H9 (cell line): ENCODE measurements at regions not wholly inside any gene's neighbourhood (a gene's known extent, or its start where the extent isn't known, plus 50 kb on each side); places are given as distances from the start of the nearest gene placed in this dataset.

Experiments
- DNase-seq: peaks from one replicate; pipeline ENCODE4 v3.0.0-alpha.2; 2017
- H2AFZ ChIP-seq: one replicate; pipeline ENCODE4 v1.6.1; 2013; ENCODE audit warnings: mild to moderate bottlenecking, low read length, control low read depth, moderate library complexity
- H2AK5ac ChIP-seq: 2 replicates; pipeline ENCODE4 v1.6.1; 2013; ENCODE audit warnings: low read length, control low read depth, mixed read lengths; ENCODE audit not compliant: insufficient read length
- H2BK120ac ChIP-seq: one replicate; pipeline ENCODE4 v1.6.1; 2013; ENCODE audit warnings: low read depth, mild to moderate bottlenecking, low read length, control low read depth, inconsistent platforms; ENCODE audit not compliant: poor library complexity, severe bottlenecking
- H2BK12ac ChIP-seq: 2 replicates; pipeline ENCODE4 v1.6.1; 2013; ENCODE audit warnings: low read length, control low read depth, mixed read lengths, low read depth; ENCODE audit not compliant: insufficient read length
- H2BK15ac ChIP-seq: 2 replicates; pipeline ENCODE4 v1.6.1; 2013; ENCODE audit warnings: low read depth, low read length, control low read depth
- H2BK20ac ChIP-seq: one replicate; pipeline ENCODE4 v1.6.1; 2013; ENCODE audit warnings: low read depth, mild to moderate bottlenecking, low read length, control low read depth, inconsistent platforms; ENCODE audit not compliant: poor library complexity, severe bottlenecking
- H2BK5ac ChIP-seq: 2 replicates; pipeline ENCODE4 v1.6.1; 2013; ENCODE audit warnings: low read length, control low read depth, mixed read lengths; ENCODE audit not compliant: insufficient read length
- H3K14ac ChIP-seq: 2 replicates; pipeline ENCODE4 v1.6.1; 2013; ENCODE audit warnings: low read length, control low read depth; ENCODE audit not compliant: insufficient read depth
- H3K18ac ChIP-seq: 2 replicates; pipeline ENCODE4 v1.6.1; 2013; ENCODE audit warnings: low read depth, mild to moderate bottlenecking, mixed read lengths, low read length, control low read depth; ENCODE audit not compliant: insufficient read length
- H3K23ac ChIP-seq: 2 replicates; pipeline ENCODE4 v1.6.1; 2013; ENCODE audit warnings: low read length, control low read depth, mixed read lengths, low read depth; ENCODE audit not compliant: insufficient read length
- H3K23me2 ChIP-seq: 2 replicates; pipeline ENCODE4 v1.6.1; 2013; ENCODE audit warnings: low read depth, mild to moderate bottlenecking, mixed read lengths, low read length, control low read depth; ENCODE audit not compliant: insufficient read length, poor library complexity, severe bottlenecking
- H3K27ac ChIP-seq: 2 replicates; pipeline ENCODE4 v1.5.1; 2013; ENCODE audit warnings: low read length, control low read depth, mixed read lengths, low read depth; ENCODE audit not compliant: insufficient read length
- H3K27me3 ChIP-seq: 2 replicates; pipeline ENCODE4 v1.6.1; 2013; ENCODE audit warnings: low read length, control low read depth, inconsistent platforms; ENCODE audit not compliant: insufficient read depth
- H3K4ac ChIP-seq: 2 replicates; pipeline ENCODE4 v1.6.1; 2013; ENCODE audit warnings: low read depth, mild to moderate bottlenecking, control low read depth, inconsistent platforms, low read length, moderate library complexity
- H3K4me1 ChIP-seq: 2 replicates; pipeline ENCODE4 v1.6.1; 2013; ENCODE audit warnings: low read length, control low read depth, inconsistent platforms; ENCODE audit not compliant: insufficient read depth
- H3K4me2 ChIP-seq: 2 replicates; pipeline ENCODE4 v1.6.1; 2013; ENCODE audit warnings: low read length, control low read depth, mixed read lengths; ENCODE audit not compliant: insufficient read length, insufficient read depth
- H3K56ac ChIP-seq: 2 replicates; pipeline ENCODE4 v1.6.1; 2013; ENCODE audit warnings: low read depth, mild to moderate bottlenecking, mixed read lengths, low read length, control low read depth; ENCODE audit not compliant: insufficient read length
- H3K79me1 ChIP-seq: 2 replicates; pipeline ENCODE4 v1.6.1; 2013; ENCODE audit warnings: low read depth, mild to moderate bottlenecking, moderate library complexity, low read length, control low read depth, inconsistent platforms; ENCODE audit not compliant: insufficient read depth, poor library complexity, severe bottlenecking
- H3K79me2 ChIP-seq: 2 replicates; pipeline ENCODE4 v1.6.1; 2013; ENCODE audit warnings: low read length, control low read depth, inconsistent platforms; ENCODE audit not compliant: insufficient read depth
- H3K9ac ChIP-seq: 2 replicates; pipeline ENCODE4 v1.6.1; 2013; ENCODE audit warnings: low read length, control low read depth, mixed read lengths; ENCODE audit not compliant: insufficient read length; ENCODE audit errors: extremely low read depth
- H3K9me3 ChIP-seq: one replicate; pipeline ENCODE4 v1.6.1; 2013; ENCODE audit warnings: low read depth, low read length, inconsistent platforms; ENCODE audit not compliant: control insufficient read depth
- H3T11ph ChIP-seq: one replicate; pipeline ENCODE4 v1.6.1; 2013; ENCODE audit warnings: mild to moderate bottlenecking, low read length, control low read depth, inconsistent platforms
- H4K20me1 ChIP-seq: one replicate; pipeline ENCODE4 v1.6.1; 2013; ENCODE audit not compliant: control insufficient read depth, insufficient read length, insufficient read depth
- H4K5ac ChIP-seq: 2 replicates; pipeline ENCODE4 v1.6.1; 2013; ENCODE audit warnings: low read depth, mild to moderate bottlenecking, mixed read lengths, low read length, control low read depth; ENCODE audit not compliant: insufficient read length
- H4K8ac ChIP-seq: replicated peaks from 2 replicates; pipeline ENCODE4 v1.6.1; 2013; ENCODE audit warnings: low read length, control low read depth, mixed read lengths, low read depth; ENCODE audit not compliant: insufficient read length
- H4K91ac ChIP-seq: 2 replicates; pipeline ENCODE4 v1.6.1; 2013; ENCODE audit warnings: low read depth, mild to moderate bottlenecking, moderate library complexity, mixed read lengths, low read length, control low read depth; ENCODE audit not compliant: insufficient read length
- H3K27ac Mint-ChIP-seq, 3 experiments: 2 replicates in 2 of 3; 3 replicates in 1 of 3; pipeline ENCODE4 v1.8.0; 2020 to 2021; ENCODE audit warnings: mixed read lengths in 3 of 3, mild to moderate bottlenecking in 1 of 3, moderate library complexity in 1 of 3
- H3K27me3 Mint-ChIP-seq: 2 replicates; pipeline ENCODE4 v1.8.0; 2021; ENCODE audit warnings: low read depth, mild to moderate bottlenecking, moderate library complexity, mixed read lengths
- H3K36me3 Mint-ChIP-seq, 3 experiments: 2 replicates in 2 of 3; 3 replicates in 1 of 3; pipeline ENCODE4 v1.8.0; 2020 to 2021; ENCODE audit warnings: low read depth in 3 of 3, mixed read lengths in 3 of 3; ENCODE audit not compliant: insufficient read depth in 1 of 3
- H3K4me1 Mint-ChIP-seq, 2 experiments: 2 replicates each; pipeline ENCODE4 v1.8.0; 2020; ENCODE audit warnings: mixed read lengths in 2 of 2
- H3K4me3 Mint-ChIP-seq, 2 experiments: 2 replicates in 1 of 2; 3 replicates in 1 of 2; pipeline ENCODE4 v1.8.0; 2020 to 2021; ENCODE audit warnings: mild to moderate bottlenecking in 2 of 2, mixed read lengths in 2 of 2, moderate library complexity in 1 of 2
- H3K9me3 Mint-ChIP-seq, 2 experiments: 2 replicates in 1 of 2; 3 replicates in 1 of 2; pipeline ENCODE4 v1.8.0; 2020; ENCODE audit warnings: mild to moderate bottlenecking in 2 of 2, mixed read lengths in 2 of 2, moderate library complexity in 1 of 2
- CTCF ChIP-seq: fragments of 200-600 bp; sonication (generic); conservative IDR thresholded peaks from 3 replicates; pipeline ENCODE4 v1.8.0; 2021; ENCODE audit warnings: antibody characterized with exemption, mild to moderate bottlenecking
- WGBS: extraction: QIAGEN DNeasy Blood & Tissue Kit; methylation state at CpG from one replicate; pipeline ENCODE4 v1.1.7; 2013; ENCODE audit warnings: missing lambda C conversion rate, low lambda C conversion rate, mixed read lengths; ENCODE audit not compliant: insufficient read length; ENCODE audit errors: extremely low coverage; 5-methylcytosine and 5-hydroxymethylcytosine counted together

GRCh38 chr2:126797622-126798275, 100.9 kb upstream of the TEX51 start:
- TF ChIP-seq CTCF, result no peak
- Mint-ChIP-seq H3K27me3 (peaks cover 8% of the 10 kb centered on the region), H3K4me1 (peaks cover 21 to 25% of the 10 kb centered on the region in 2 experiments)

More at GRCh38 chr2:126797622-126798275, 100.9 kb upstream of the TEX51 start:
- no peaks in the 10 kb centered on the region for H3K9me3 ChIP-seq
- H2BK120ac ChIP-seq, result no peak overlapping the region
- no peaks in the 10 kb centered on the region for H3K4me1 ChIP-seq
- Mint-ChIP-seq H3K36me3 (no peaks in the 10 kb centered on the region; a peak in 1 of 7 replicates), H3K4me3 (no peak overlapping the region), H3K9me3 (no peaks in the 10 kb centered on the region), H3K27ac (no peak overlapping the region)
- H4K8ac ChIP-seq, result no peak overlapping the region
- no CpG with 5 or more reads among the region's 13 CpGs for WGBS
- H2AFZ ChIP-seq, result no peak overlapping the region
- no peak overlapping the region for H3K14ac ChIP-seq
- H2BK15ac ChIP-seq, result no peak overlapping the region
- no peak overlapping the region for H3K27ac ChIP-seq
- H3K18ac ChIP-seq, result no peak overlapping the region
- no peak overlapping the region for H3K9ac ChIP-seq
- H3T11ph ChIP-seq, result no peak overlapping the region
- no peaks in the 10 kb centered on the region for H3K79me2 ChIP-seq
- H3K56ac ChIP-seq, result no peak overlapping the region
- H2AK5ac ChIP-seq, result no peak overlapping the region
- no peaks in the 10 kb centered on the region for H3K27me3 ChIP-seq
- no peaks in the 10 kb centered on the region for H4K20me1 ChIP-seq
- H3K23ac ChIP-seq, result no peak overlapping the region
- H4K5ac ChIP-seq, result no peak overlapping the region
- H3K4me2 ChIP-seq, result no peak overlapping the region
- H2BK12ac ChIP-seq, result no peak overlapping the region
- peak; percentile 21 for DNase-seq
- no peak overlapping the region for H4K91ac ChIP-seq
- no peaks in the 10 kb centered on the region for H3K23me2 ChIP-seq
- no peak overlapping the region for H2BK5ac ChIP-seq
- no peak overlapping the region for H2BK20ac ChIP-seq
- no peaks in the 10 kb centered on the region for H3K79me1 ChIP-seq
- H3K4ac ChIP-seq, result no peak overlapping the region
